Mesenchymal stem cell (in vitro differentiated cells and primary cell): ENCODE measurements at regions not wholly inside any gene's neighbourhood (a gene's known extent, or its start where the extent isn't known, plus 50 kb on each side); places are given as distances from the start of the nearest gene placed in this dataset.

ENCODE experiments used
- DNase-seq: peaks from one replicate; pipeline ENCODE4 v3.0.0-alpha.2; 2013
- H2AFZ ChIP-seq: one replicate; pipeline ENCODE4 v1.6.1; 2013; ENCODE audit warnings: low read depth, mild to moderate bottlenecking, control low read depth, inconsistent platforms, low read length, moderate library complexity
- H2AK5ac ChIP-seq: 2 replicates; pipeline ENCODE4 v1.6.1; 2013; ENCODE audit warnings: low read length, moderate library complexity, mild to moderate bottlenecking, inconsistent platforms; ENCODE audit not compliant: severe bottlenecking
- H2BK120ac ChIP-seq: one replicate; pipeline ENCODE4 v1.6.1; 2013; ENCODE audit warnings: low read depth, mild to moderate bottlenecking, inconsistent platforms, low read length, moderate library complexity
- H2BK12ac ChIP-seq, 2 experiments: one replicate each; pipeline ENCODE4 v1.6.1; 2013; ENCODE audit warnings: inconsistent platforms in 2 of 2, low read length in 2 of 2, mild to moderate bottlenecking in 2 of 2, moderate library complexity in 2 of 2, control low read depth in 1 of 2
- H2BK15ac ChIP-seq: one replicate; pipeline ENCODE4 v1.6.1; 2013; ENCODE audit warnings: mild to moderate bottlenecking, low read depth, inconsistent platforms; ENCODE audit not compliant: poor library complexity, severe bottlenecking
- H2BK5ac ChIP-seq: 2 replicates; pipeline ENCODE4 v1.6.1; 2013; ENCODE audit warnings: low read depth, mild to moderate bottlenecking, low read length, control low read depth, inconsistent platforms; ENCODE audit not compliant: poor library complexity, severe bottlenecking
- H3K14ac ChIP-seq, 2 experiments: one replicate each; pipeline ENCODE4 v1.6.1; 2013; ENCODE audit warnings: inconsistent platforms in 2 of 2, low read length in 2 of 2, control low read depth in 1 of 2, mild to moderate bottlenecking in 1 of 2, moderate library complexity in 1 of 2
- H3K18ac ChIP-seq, 2 experiments: one replicate each; pipeline ENCODE4 v1.6.1; 2013; ENCODE audit warnings: inconsistent platforms in 2 of 2, low read length in 2 of 2, control low read depth in 1 of 2, low read depth in 1 of 2, mild to moderate bottlenecking in 1 of 2
- H3K23ac ChIP-seq, 2 experiments: one replicate each; pipeline ENCODE4 v1.6.1; 2013; ENCODE audit warnings: inconsistent platforms in 2 of 2, low read length in 2 of 2, mild to moderate bottlenecking in 2 of 2, moderate library complexity in 2 of 2, control low read depth in 1 of 2
- H3K27ac ChIP-seq: 2 replicates; pipeline ENCODE4 v1.5.1; 2013; ENCODE audit warnings: mild to moderate bottlenecking, moderate library complexity, low read length, control low read depth, inconsistent platforms; ENCODE audit not compliant: poor library complexity, severe bottlenecking
- H3K27me3 ChIP-seq, 2 experiments: 2 replicates each; pipeline versions ENCODE4 v1.6.1 to v1.7.0; 2013; ENCODE audit warnings: low read length in 2 of 2, mild to moderate bottlenecking in 2 of 2, moderate library complexity in 2 of 2, control low read depth in 1 of 2, inconsistent platforms in 1 of 2; ENCODE audit not compliant: control insufficient read depth in 1 of 2, insufficient read depth in 1 of 2
- H3K36me3 ChIP-seq, 2 experiments: 2 replicates each; pipeline versions ENCODE4 v1.6.1 to v1.7.0; 2013; ENCODE audit warnings: low read length in 2 of 2, control low read depth in 1 of 2, inconsistent platforms in 1 of 2, low read depth in 1 of 2, mild to moderate bottlenecking in 1 of 2; ENCODE audit not compliant: insufficient read depth in 2 of 2, control insufficient read depth in 1 of 2
- H3K4ac ChIP-seq, 2 experiments: one replicate each; pipeline ENCODE4 v1.6.1; 2013; ENCODE audit warnings: inconsistent platforms in 2 of 2, low read length in 2 of 2, mild to moderate bottlenecking in 2 of 2, moderate library complexity in 2 of 2, control low read depth in 1 of 2, low read depth in 1 of 2
- H3K4me1 ChIP-seq: 2 replicates; pipeline ENCODE4 v1.6.1; 2013; ENCODE audit warnings: low read depth, low read length, control low read depth; ENCODE audit not compliant: control insufficient read depth, insufficient read depth
- H3K4me2 ChIP-seq: 2 replicates; pipeline ENCODE4 v1.6.1; 2013; ENCODE audit warnings: low read length, mild to moderate bottlenecking, inconsistent platforms; ENCODE audit not compliant: poor library complexity, severe bottlenecking
- H3K4me3 ChIP-seq, 2 experiments: 2 replicates each; pipeline versions ENCODE4 v1.5.1 to v1.7.0; 2013; ENCODE audit warnings: low read length in 2 of 2, mild to moderate bottlenecking in 2 of 2, control low read depth in 1 of 2, low read depth in 1 of 2; ENCODE audit not compliant: insufficient read depth in 1 of 2
- H3K79me1 ChIP-seq: replicated peaks from 2 replicates; pipeline ENCODE4 v1.6.1; 2013; ENCODE audit warnings: mild to moderate bottlenecking, control low read depth, low read length, inconsistent platforms; ENCODE audit not compliant: poor library complexity, severe bottlenecking
- H3K9ac ChIP-seq: 2 replicates; pipeline ENCODE4 v1.7.0; 2013; ENCODE audit warnings: mild to moderate bottlenecking, low read length, moderate library complexity
- H3K9me3 ChIP-seq: 2 replicates; pipeline ENCODE4 v1.7.0; 2013; ENCODE audit warnings: mild to moderate bottlenecking, low read length; ENCODE audit not compliant: control insufficient read depth
- H4K8ac ChIP-seq: one replicate; pipeline ENCODE4 v1.6.1; 2013; ENCODE audit warnings: inconsistent platforms, mild to moderate bottlenecking, low read length, moderate library complexity
- H4K91ac ChIP-seq: one replicate; pipeline ENCODE4 v1.6.1; 2013; ENCODE audit warnings: mild to moderate bottlenecking, low read length, inconsistent platforms
- WGBS: methylation state at CpG from one replicate; pipeline ENCODE4 v1.1.7; 2013; ENCODE audit warnings: mixed read lengths; 5-methylcytosine and 5-hydroxymethylcytosine counted together

GRCh38 chr9:2289263-2289662, 274.1 kb downstream of the SMARCA2 start:
- no peaks in the 10 kb centered on the region for H3K36me3 ChIP-seq
- H2BK120ac ChIP-seq = no peak overlapping the region
- H3K9ac ChIP-seq = no peak overlapping the region
- H2AK5ac ChIP-seq = no peak overlapping the region
- no peak overlapping the region for H3K27ac ChIP-seq
- H3K4me3 ChIP-seq = no peak overlapping the region
- H3K18ac ChIP-seq = no peak overlapping the region
- no peak for DNase-seq
- peaks cover 0 to 10% of the 10 kb centered on the region in 2 experiments for H3K27me3 ChIP-seq
- H3K4me2 ChIP-seq = no peak overlapping the region
- H2BK12ac ChIP-seq = no peak overlapping the region
- H3K23ac ChIP-seq = no peak overlapping the region
- no peak overlapping the region for H3K4ac ChIP-seq
- H2BK5ac ChIP-seq = no peak overlapping the region
- 73% methylated on average over 3 of the region's 4 CpGs for WGBS
- H2AFZ ChIP-seq = no peak overlapping the region
- no peaks in the 10 kb centered on the region for H3K4me1 ChIP-seq
- no peak overlapping the region for H4K91ac ChIP-seq
- H3K79me1 ChIP-seq = no peaks in the 10 kb centered on the region
- H3K14ac ChIP-seq = no peak overlapping the region
- no peak overlapping the region for H2BK15ac ChIP-seq
- no peak overlapping the region for H4K8ac ChIP-seq
- no peaks in the 10 kb centered on the region for H3K9me3 ChIP-seq

GRCh38 chr9:2290382-2290781, 275.2 kb downstream of the SMARCA2 start:
- Histone ChIP-seq H3K18ac (no peak overlapping the region), H3K27ac (no peak overlapping the region), H3K4me3 (no peak overlapping the region), H3K27me3 (peaks cover 0 to 10% of the 10 kb centered on the region in 2 experiments), H4K8ac (no peak overlapping the region), H2BK12ac (no peak overlapping the region), H3K4me2 (no peak overlapping the region), H3K4ac (no peak overlapping the region), H4K91ac (no peak overlapping the region), H3K4me1 (no peaks in the 10 kb centered on the region), H3K79me1 (no peaks in the 10 kb centered on the region), H2AK5ac (no peak overlapping the region), H3K9ac (no peak overlapping the region), H3K23ac (no peak overlapping the region), H2BK15ac (no peak overlapping the region), H3K14ac (no peak overlapping the region), H3K9me3 (no peaks in the 10 kb centered on the region), H2AFZ (no peak overlapping the region), H2BK5ac (no peak overlapping the region), H2BK120ac (no peak overlapping the region), H3K36me3 (no peaks in the 10 kb centered on the region)
- 50% methylated on average over 1 of the region's 1 CpG for WGBS
- no peak for DNase-seq

DNA sequence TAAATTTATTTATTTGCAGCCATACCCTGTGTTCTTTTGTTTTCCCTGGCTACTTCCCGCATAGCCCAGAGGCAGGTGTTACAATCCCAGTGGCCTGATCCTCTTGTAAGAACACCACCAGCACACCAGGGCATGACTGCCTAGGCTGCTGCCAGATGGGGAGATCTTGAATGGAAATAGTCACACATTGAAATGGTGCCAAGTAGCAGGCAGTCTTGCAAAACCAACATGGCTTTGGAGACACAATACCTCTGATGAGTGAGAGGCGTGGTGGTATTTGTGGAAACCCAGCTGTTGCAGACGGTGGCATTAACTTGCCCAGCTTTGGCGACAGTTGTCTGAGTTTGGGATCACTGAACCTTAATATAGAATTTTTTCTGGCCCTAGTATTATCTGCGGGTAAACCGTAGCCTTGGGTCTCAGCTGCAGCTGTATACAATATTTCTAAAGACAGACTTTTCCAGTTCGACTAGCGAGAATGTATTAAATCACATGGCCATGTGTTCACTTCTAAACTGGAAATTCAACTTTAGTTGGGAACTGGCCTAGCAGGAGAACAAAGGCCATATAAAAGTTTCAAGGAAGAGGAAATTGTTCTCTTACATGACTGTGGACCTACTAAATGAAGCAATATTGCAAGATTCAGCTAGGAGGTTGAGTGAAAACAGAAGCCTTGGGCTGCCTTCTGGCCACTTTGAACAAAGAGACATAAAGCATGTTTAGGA, 277.0 kb downstream of the SMARCA2 start:
- Histone ChIP-seq H3K14ac (no peak overlapping the region), H2AK5ac (no peak overlapping the region), H3K9ac (no peak overlapping the region), H4K8ac (no peak overlapping the region), H2BK5ac (no peak overlapping the region), H3K9me3 (no peaks in the 10 kb centered on the region), H2BK12ac (no peak overlapping the region), H2BK120ac (no peak overlapping the region), H3K4ac (no peak overlapping the region), H3K79me1 (no peaks in the 10 kb centered on the region), H2BK15ac (no peak overlapping the region), H3K4me3 (no peak overlapping the region), H3K4me2 (no peak overlapping the region), H3K4me1 (no peaks in the 10 kb centered on the region), H3K27me3 (peaks cover 0 to 4% of the 10 kb centered on the region in 2 experiments), H3K23ac (no peak overlapping the region), H3K27ac (no peak overlapping the region), H3K36me3 (no peaks in the 10 kb centered on the region), H4K91ac (no peak overlapping the region), H3K18ac (no peak overlapping the region), H2AFZ (no peak overlapping the region)
- 83% methylated on average over 8 of the region's 8 CpGs for WGBS
- no peak for DNase-seq

- no peak overlapping the region for H3K27ac ChIP-seq
- no peak overlapping the region for H2BK12ac ChIP-seq
- H2BK5ac ChIP-seq = no peak overlapping the region
- H3K4me2 ChIP-seq = no peak overlapping the region
- no peak overlapping the region for H2BK120ac ChIP-seq
- H3K4ac ChIP-seq = no peak overlapping the region
- H3K79me1 ChIP-seq = no peaks in the 10 kb centered on the region
- H3K9ac ChIP-seq = no peak overlapping the region
- no peaks in the 10 kb centered on the region for H3K4me1 ChIP-seq
- H3K23ac ChIP-seq = no peak overlapping the region
- no peak for DNase-seq
- no peaks in the 10 kb centered on the region for H3K27me3 ChIP-seq
- H3K9me3 ChIP-seq = no peaks in the 10 kb centered on the region
- H2AFZ ChIP-seq = no peak overlapping the region
- 33% methylated on average over 2 of the region's 2 CpGs for WGBS
- H2AK5ac ChIP-seq = no peak overlapping the region
- no peak overlapping the region for H3K18ac ChIP-seq
- H3K14ac ChIP-seq = no peak overlapping the region
- H4K8ac ChIP-seq = no peak overlapping the region
- H3K36me3 ChIP-seq = no peaks in the 10 kb centered on the region
- H3K4me3 ChIP-seq = no peak overlapping the region
- no peak overlapping the region for H2BK15ac ChIP-seq
- H4K91ac ChIP-seq = no peak overlapping the region
Observed at GRCh38 chr9:2292733-2293132, 277.6 kb downstream of the SMARCA2 start.
